ENCODE measurements at regions not wholly inside any gene's neighbourhood (a gene's known extent, or its start where the extent isn't known, plus 50 kb on each side); places are given as distances from the start of the nearest gene placed in this dataset.
"Not testable (repeated sequence)": the region's sequence is repeated elsewhere in the genome, so short reads cannot be mapped to it uniquely, and the experiment has no call there.

DNA sequence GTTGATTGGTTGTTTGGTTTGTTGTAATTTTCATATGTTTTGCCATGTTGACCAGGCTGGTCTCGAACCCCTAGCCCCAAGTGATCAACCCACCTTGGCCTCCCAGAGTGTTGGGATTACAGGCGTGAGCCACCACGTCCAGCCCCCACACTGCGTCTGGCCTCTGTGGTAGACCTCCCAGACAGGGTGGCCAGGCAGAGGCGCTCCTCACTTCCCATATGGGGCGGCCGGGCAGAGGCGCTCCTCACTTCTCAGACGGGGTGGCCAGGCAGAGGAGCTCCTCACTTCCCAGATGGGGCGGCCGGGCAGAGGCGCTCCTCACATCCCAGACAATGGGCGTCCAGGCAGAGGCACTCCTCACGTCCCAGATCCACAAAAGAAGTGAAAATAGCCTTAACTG is 242.6 kb downstream of the FOXD4L6 start:
- H3K4me1 ChIP-seq; in situ Hi-C loops (cut with MboI; ENCODE audit: low pct_ligation_motif_present in 1 of 4, low pct_unique_long_range_greater_than_20kb in 1 of 4, low sequenced_read_pairs in 3 of 4); H3K4me3 ChIP-seq; H3K27ac ChIP-seq; H3K27me3 ChIP-seq; intact Hi-C loops (cut with DNase I; ENCODE audit: low total_unique reads); H3K36me3 ChIP-seq; DNase-seq: not testable (repeated sequence)
- 87% methylated on average over 10 to 14 of the region's 14 CpGs for WGBS, 2 donors (ENCODE audit: low coverage in 1 of 2)
- peaks cover 93 to 100% of the 10 kb centered on the region in 2 donors for H3K9me3 ChIP-seq

DNA sequence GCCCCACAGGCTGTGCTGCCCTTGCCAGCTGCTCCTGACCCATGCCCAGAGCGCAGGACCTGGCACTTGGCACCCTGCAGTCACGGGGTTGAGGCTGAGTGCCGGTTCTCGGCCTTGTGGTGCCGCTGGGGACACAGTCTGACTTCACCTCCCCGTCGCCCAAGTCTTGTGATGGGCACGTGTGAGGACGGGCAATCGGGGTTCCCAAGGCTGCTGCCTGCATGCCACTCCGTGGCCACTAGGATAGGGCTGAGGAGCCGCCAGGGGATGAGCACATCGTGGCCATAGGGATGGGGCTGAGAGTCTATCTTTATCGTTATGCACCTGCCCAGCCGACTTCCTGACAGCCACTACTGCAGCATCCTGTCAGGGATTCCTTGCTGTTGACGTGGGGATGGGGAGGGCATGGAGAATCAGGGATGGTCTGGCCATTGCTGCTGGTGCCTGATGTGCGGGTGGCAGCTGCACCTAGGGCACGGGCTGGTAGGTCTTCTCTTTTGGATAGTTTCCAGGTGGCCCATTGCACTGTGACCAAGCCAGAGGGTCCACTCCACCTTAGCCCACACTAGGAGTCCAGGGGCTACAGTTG is 243.5 kb downstream of the FOXD4L6 start:
- H3K9me3 ChIP-seq, result peaks cover 93 to 100% of the 10 kb centered on the region in 2 donors
- intact Hi-C loops (cut with DNase I; ENCODE audit: low total_unique reads); H3K27ac ChIP-seq; DNase-seq; H3K27me3 ChIP-seq; H3K36me3 ChIP-seq; H3K4me3 ChIP-seq; H3K4me1 ChIP-seq; in situ Hi-C loops (cut with MboI; ENCODE audit: low pct_ligation_motif_present in 1 of 4, low pct_unique_long_range_greater_than_20kb in 1 of 4, low sequenced_read_pairs in 3 of 4): not testable (repeated sequence)
- 86 to 95% methylated on average over 6 to 18 of the region's 18 CpGs for WGBS, 2 donors (ENCODE audit: low coverage in 1 of 2)

DNA sequence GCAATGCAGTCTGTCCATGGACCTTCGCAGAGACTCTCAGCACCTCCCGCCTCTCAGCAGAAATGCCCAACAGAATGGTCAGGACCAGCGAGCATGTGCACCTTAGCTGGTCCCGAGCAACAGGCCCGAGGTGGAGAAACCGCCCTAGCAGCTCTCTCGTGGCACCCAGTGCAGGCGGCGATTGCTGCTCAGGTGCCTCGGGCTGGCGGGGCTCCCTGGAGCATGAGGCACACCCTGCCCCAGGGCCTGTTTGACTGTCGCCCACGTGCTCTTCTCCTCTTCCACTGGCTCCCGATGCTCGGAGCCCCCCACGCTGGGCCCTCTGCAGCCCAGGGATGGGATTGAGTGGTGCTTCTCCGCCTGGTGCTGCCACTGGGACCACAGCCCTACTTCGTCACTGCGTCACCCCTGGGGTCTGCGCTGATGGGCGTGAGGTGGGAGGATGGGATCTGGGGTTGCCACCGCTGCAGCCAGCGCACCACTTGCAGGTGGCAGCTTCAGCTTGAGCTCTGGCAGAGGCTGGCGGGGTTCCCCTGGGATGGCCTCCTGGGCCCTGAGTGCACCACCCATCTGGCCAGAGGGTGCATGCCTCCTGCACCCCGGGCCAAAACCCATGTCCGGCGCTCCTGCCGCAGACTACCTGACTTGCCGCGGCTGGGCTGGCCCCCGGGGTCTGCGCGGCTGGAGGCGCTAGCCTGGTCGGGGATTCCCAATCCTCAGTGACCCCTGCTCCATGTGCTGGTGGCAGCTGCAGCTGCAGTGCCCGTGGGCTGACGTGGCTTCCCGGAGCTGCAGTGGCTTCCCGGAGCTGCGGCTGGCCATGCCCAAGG is 244.2 kb downstream of the FOXD4L6 start:
- intact Hi-C loops (cut with DNase I; ENCODE audit: low total_unique reads), result no loop called here
- Histone ChIP-seq H3K27me3 (no peaks in the 10 kb centered on the region), H3K27ac (no peak overlapping the region), H3K9me3 (peaks cover 91 to 100% of the 10 kb centered on the region in 2 donors), H3K4me1 (no peaks in the 10 kb centered on the region), H3K36me3 (no peaks in the 10 kb centered on the region), H3K4me3 (no peak overlapping the region)
- DNase-seq, result no peak
- TF ChIP-seq POLR2A (IDR thresholded peaks at IDR 0.05) (no peak), EP300 (IDR thresholded peaks at IDR 0.05; ENCODE audit: low read depth) (no peak), POLR2AphosphoS5 (IDR thresholded peaks at IDR 0.05) (no peak)
- TF ChIP-seq, protein P1, sequence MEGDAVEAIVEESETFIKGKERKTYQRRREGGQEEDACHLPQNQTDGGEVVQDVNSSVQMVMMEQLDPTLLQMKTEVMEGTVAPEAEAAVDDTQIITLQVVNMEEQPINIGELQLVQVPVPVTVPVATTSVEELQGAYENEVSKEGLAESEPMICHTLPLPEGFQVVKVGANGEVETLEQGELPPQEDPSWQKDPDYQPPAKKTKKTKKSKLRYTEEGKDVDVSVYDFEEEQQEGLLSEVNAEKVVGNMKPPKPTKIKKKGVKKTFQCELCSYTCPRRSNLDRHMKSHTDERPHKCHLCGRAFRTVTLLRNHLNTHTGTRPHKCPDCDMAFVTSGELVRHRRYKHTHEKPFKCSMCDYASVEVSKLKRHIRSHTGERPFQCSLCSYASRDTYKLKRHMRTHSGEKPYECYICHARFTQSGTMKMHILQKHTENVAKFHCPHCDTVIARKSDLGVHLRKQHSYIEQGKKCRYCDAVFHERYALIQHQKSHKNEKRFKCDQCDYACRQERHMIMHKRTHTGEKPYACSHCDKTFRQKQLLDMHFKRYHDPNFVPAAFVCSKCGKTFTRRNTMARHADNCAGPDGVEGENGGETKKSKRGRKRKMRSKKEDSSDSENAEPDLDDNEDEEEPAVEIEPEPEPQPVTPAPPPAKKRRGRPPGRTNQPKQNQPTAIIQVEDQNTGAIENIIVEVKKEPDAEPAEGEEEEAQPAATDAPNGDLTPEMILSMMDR (IDR thresholded peaks at IDR 0.05), result no peak
- WGBS, 2 donors (ENCODE audit: low coverage in 1 of 2), result 93 to 94% methylated on average over 5 to 40 of the region's 40 CpGs
- in situ Hi-C loops (cut with MboI; ENCODE audit: low pct_ligation_motif_present in 1 of 4, low pct_unique_long_range_greater_than_20kb in 1 of 4, low sequenced_read_pairs in 3 of 4), result no loop called here

DNA sequence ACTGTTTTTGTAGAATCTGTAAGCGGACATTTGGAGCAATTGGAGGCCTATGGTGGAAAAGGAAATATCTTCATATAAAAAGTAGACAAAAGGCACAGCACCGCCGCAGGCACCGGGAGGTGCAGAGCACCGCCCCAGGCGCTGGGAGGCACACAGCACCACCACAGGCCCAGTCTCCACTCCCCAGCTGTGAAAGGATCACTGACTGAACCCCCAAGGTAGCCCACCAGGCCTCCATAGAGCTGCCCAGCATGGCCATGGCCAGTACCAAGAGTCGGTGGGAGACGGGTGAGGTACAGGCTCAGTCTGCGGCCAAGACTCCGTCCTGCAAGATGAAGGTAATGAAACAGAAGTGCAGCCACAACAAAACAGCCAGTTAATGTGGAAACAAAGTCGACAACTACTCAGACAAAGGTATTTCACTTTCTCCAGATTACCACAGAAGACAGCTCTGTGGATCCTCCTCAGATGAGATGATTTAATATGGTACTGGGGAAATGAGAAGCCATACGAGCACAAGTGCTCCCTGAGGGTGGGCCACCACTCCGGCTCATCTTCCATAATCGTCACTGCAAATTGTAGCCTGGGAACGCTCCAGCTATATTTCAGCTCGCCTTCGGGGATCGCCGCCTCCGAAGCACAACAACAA is 244.9 kb downstream of the FOXD4L6 start:
- in situ Hi-C loops (cut with MboI; ENCODE audit: low pct_ligation_motif_present in 1 of 4, low pct_unique_long_range_greater_than_20kb in 1 of 4, low sequenced_read_pairs in 3 of 4); DNase-seq; H3K27ac ChIP-seq; H3K27me3 ChIP-seq; intact Hi-C loops (cut with DNase I; ENCODE audit: low total_unique reads); H3K36me3 ChIP-seq; H3K4me1 ChIP-seq; H3K4me3 ChIP-seq: not testable (repeated sequence)
- peaks cover 83 to 93% of the 10 kb centered on the region in 2 donors for H3K9me3 ChIP-seq
- WGBS, 2 donors (ENCODE audit: low coverage in 1 of 2), result 94 to 95% methylated on average over 17 to 20 of the region's 20 CpGs

DNA sequence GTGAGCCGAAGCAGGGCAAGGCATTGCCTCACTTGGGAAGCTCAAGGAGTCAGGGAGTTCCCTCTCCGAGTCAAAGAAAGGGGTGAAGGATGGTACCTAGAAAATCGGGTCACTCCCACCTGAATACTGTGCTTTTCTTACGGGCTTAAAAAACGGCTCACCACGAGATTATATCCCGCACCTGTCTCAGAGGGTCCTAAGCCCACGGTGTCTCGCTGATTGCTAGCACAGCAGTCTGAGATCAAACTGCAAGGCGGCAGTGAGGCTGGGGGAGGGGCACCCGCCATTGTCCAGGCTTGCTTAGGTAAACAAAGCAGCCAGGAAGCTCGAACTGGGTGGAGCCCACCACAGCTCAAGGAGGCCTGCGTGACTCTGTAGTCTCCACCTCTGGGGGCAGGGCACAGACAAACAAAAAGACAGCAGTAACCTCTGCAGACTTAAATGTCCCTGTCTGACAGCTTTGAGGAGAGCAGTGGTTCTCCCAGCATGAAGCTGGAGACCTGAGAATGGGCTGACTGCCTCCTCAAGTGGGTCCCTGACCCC is 254.7 kb downstream of the FOXD4L6 start:
- H3K9me3 ChIP-seq, result peaks cover 57 to 70% of the 10 kb centered on the region in 2 donors
- in situ Hi-C loops (cut with MboI; ENCODE audit: low pct_ligation_motif_present in 1 of 4, low pct_unique_long_range_greater_than_20kb in 1 of 4, low sequenced_read_pairs in 3 of 4); H3K36me3 ChIP-seq; H3K4me1 ChIP-seq; intact Hi-C loops (cut with DNase I; ENCODE audit: low total_unique reads); DNase-seq; H3K27me3 ChIP-seq; H3K27ac ChIP-seq; H3K4me3 ChIP-seq: not testable (repeated sequence)
- WGBS, 2 donors (ENCODE audit: low coverage in 1 of 2), result 75 to 86% methylated on average over 12 to 13 of the region's 13 CpGs

DNA sequence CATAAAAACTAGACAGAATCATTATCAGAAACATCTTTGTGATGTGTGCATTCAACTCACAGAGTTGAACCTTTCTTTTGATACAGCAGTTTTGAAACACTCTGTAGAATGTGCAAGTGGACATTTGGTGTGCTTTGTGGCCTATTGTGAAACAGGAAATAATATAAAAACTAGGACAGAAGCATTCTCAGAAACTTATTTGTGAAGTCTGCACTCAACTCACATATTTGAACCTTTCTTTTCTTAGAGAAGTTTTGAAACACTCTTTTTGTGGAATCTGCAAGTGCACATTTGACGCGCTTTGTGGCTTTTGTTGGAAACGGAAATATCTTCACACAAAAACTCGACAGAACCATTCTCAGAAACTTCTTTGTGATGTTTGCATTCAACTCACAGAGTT is 260.0 kb downstream of the FOXD4L6 start:
- whole genome bisulfite sequencing, 2 donors (ENCODE audit: low coverage in 1 of 2), result 69 to 84% methylated on average over 4 of the region's 4 CpGs
- intact Hi-C loops (cut with DNase I; ENCODE audit: low total_unique reads); DNase-seq; H3K27ac ChIP-seq; in situ Hi-C loops (cut with MboI; ENCODE audit: low pct_ligation_motif_present in 1 of 4, low pct_unique_long_range_greater_than_20kb in 1 of 4, low sequenced_read_pairs in 3 of 4); H3K36me3 ChIP-seq; H3K27me3 ChIP-seq; H3K4me3 ChIP-seq; H3K4me1 ChIP-seq: not testable (repeated sequence)
- peaks cover 55 to 56% of the 10 kb centered on the region in 2 donors for H3K9me3 ChIP-seq

Small RNA genes lying in the stretch of these regions (small RNA-seq; reads per million reads assigned to genes)
- gene AL353626.2 (0 reads per million in 4 donors), gene MIR1299 (0 reads per million in 4 donors)
